H1 (cell line): ENCODE measurements at regions not wholly inside any gene's neighbourhood (a gene's known extent, or its start where the extent isn't known, plus 50 kb on each side); places are given as distances from the start of the nearest gene placed in this dataset.

Experiments used
- CHD2 ChIP-seq: IDR thresholded peaks from 2 replicates; pipeline ENCODE4 v1.6.1; 2012; ENCODE audit warnings: low read length, improper control_type of control experiment
- CHD7 ChIP-seq: fragments of 300-600 bp; sonication (generic); IDR thresholded peaks from 2 replicates; pipeline ENCODE4 v1.7.1; 2012; ENCODE audit warnings: low read length, moderate library complexity, mild to moderate bottlenecking, inconsistent platforms; ENCODE audit not compliant: insufficient replicate concordance
- HDAC2 ChIP-seq, 2 experiments: fragments of 300-600 bp in 1 of 2; sonication (generic) in 1 of 2; IDR thresholded peaks; 2 replicates each; pipeline ENCODE4 v1.6.1; 2011 to 2012; ENCODE audit warnings: low read depth in 2 of 2, low read length in 2 of 2, mild to moderate bottlenecking in 2 of 2, moderate library complexity in 2 of 2, borderline replicate concordance in 1 of 2, inconsistent platforms in 1 of 2
- MAFK ChIP-seq: IDR thresholded peaks from 2 replicates; pipeline ENCODE4 v1.6.1; 2012; ENCODE audit warnings: low read depth, mild to moderate bottlenecking, improper control_type of control experiment, low read length

- TF ChIP-seq CHD7 (no peak), CHD2 (no peak), HDAC2 (IDR thresholded peaks at IDR 0.05; ENCODE audit: borderline replicate concordance in 1 of 2, low read depth in 2 of 2, low read length in 2 of 2) (no peak), MAFK (no peak)
Measured at GRCh38 chr4:128658214-128658631, 151.3 kb upstream of the JADE1 start (continued).
